ENCODE measurements at regions not wholly inside any gene's neighbourhood (a gene's known extent, or its start where the extent isn't known, plus 50 kb on each side); places are given as distances from the start of the nearest gene placed in this dataset.

GRCh38 chr10:63986536-63986935 is 465.3 kb downstream of the REEP3 start:
- FAIRE-seq (no peak), DNase-seq (ENCODE audit: insufficient read length, low spot score) (no peak)
- TF ChIP-seq CTCF (IDR thresholded peaks at IDR 0.05; ENCODE audit: insufficient read depth, missing control alignments): no peak

GRCh38 chr10:63987212-63987611 is 466.0 kb downstream of the REEP3 start:
- TF ChIP-seq CTCF (IDR thresholded peaks at IDR 0.05; ENCODE audit: insufficient read depth, missing control alignments): no peak
- FAIRE-seq: no peak
- no peak for DNase-seq (ENCODE audit: insufficient read length, low spot score)

GRCh38 chr10:63994371-63994770 is 473.2 kb downstream of the REEP3 start:
- FAIRE-seq: no peak
- no peak for DNase-seq (ENCODE audit: insufficient read length, low spot score)
- no peak for TF ChIP-seq CTCF (IDR thresholded peaks at IDR 0.05; ENCODE audit: insufficient read depth, missing control alignments)

- FAIRE-seq: no peak
- DNase-seq (ENCODE audit: insufficient read length, low spot score): no peak
- TF ChIP-seq CTCF (IDR thresholded peaks at IDR 0.05; ENCODE audit: insufficient read depth, missing control alignments): no peak
Measured at GRCh38 chr10:64007157-64007556, 486.0 kb downstream of the REEP3 start.

GRCh38 chr10:64010711-64011110 is 489.5 kb downstream of the REEP3 start:
- no peak for TF ChIP-seq CTCF (IDR thresholded peaks at IDR 0.05; ENCODE audit: insufficient read depth, missing control alignments)
- DNase-seq (ENCODE audit: insufficient read length, low spot score): no peak
- no peak for FAIRE-seq

- FAIRE-seq: no peak
- no peak for TF ChIP-seq CTCF (IDR thresholded peaks at IDR 0.05; ENCODE audit: insufficient read depth, missing control alignments)
- no peak for DNase-seq (ENCODE audit: insufficient read length, low spot score)
Measured at GRCh38 chr10:64011912-64012714, 490.9 kb downstream of the REEP3 start.

- FAIRE-seq: no peak
- DNase-seq (ENCODE audit: insufficient read length, low spot score): no peak
- TF ChIP-seq CTCF (IDR thresholded peaks at IDR 0.05; ENCODE audit: insufficient read depth, missing control alignments): no peak
Measured at GRCh38 chr10:64014281-64014680, 493.1 kb downstream of the REEP3 start.

All from D721Med (cell line).